ENCODE measurements at regions not wholly inside any gene's neighbourhood (a gene's known extent, or its start where the extent isn't known, plus 50 kb on each side); places are given as distances from the start of the nearest gene placed in this dataset.
A peak's percentile ranks its signal among the peaks of the same experiment; 100 is the strongest.

DNA sequence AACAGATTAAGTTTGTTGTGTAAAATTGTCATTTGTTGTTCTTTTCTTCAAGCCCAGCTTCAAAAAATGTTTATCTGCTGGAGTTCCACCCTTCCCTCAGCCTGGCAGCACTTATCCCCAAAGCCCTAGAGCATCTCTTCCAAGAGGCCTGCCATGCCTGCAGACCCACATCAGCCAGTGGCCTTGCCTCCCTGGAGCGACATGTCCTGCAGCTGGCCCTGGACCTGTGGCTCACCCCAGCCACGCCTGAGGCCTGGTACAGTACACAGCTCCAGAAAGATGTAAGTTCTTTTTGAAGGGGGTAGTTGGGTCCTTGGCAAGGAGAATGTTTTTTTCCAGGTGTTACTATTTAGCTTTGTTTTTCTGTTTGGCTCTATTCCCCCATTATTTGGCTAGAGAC is 124.8 kb downstream of the CD164 start:
- TF ChIP-seq POLR2A (IDR thresholded peaks at IDR 0.05) (no peak), CTCF (IDR thresholded peaks at IDR 0.05) (no peak), EP300 (IDR thresholded peaks at IDR 0.05) (no peak)
- no peaks in the 10 kb centered on the region for H3K36me3 ChIP-seq
- no peak overlapping the region for H3K27ac ChIP-seq
- DNase-seq (ENCODE audit: low spot score in 2 of 2): no peak
- peaks cover 0 to 16% (median 1%) of the 10 kb centered on the region in 4 donors for H3K4me1 ChIP-seq
- no peaks in the 10 kb centered on the region for H3K27me3 ChIP-seq
- H3K4me3 ChIP-seq: no peak overlapping the region
- 66 to 86% methylated on average over 2 of the region's 2 CpGs for WGBS, 2 donors
- H3K9me3 ChIP-seq: no peaks in the 10 kb centered on the region

GRCh38 chr6:109255946-109256640 is 126.2 kb downstream of the CD164 start:
- DNase-seq (ENCODE audit: low spot score in 2 of 2): no peak
- no peaks in the 10 kb centered on the region for H3K27me3 ChIP-seq
- no peaks in the 10 kb centered on the region for H3K36me3 ChIP-seq
- WGBS, 2 donors: 56 to 64% methylated on average over 4 of the region's 4 CpGs
- peak overlapping the region in 1 of 4 donors; percentile 10 for H3K27ac ChIP-seq
- H3K4me3 ChIP-seq: no peak overlapping the region
- H3K9me3 ChIP-seq: no peaks in the 10 kb centered on the region
- TF ChIP-seq EP300 (IDR thresholded peaks at IDR 0.05): no peak
- H3K4me1 ChIP-seq: peaks cover 0 to 20% (median 2%) of the 10 kb centered on the region in 4 donors

- H3K4me3 ChIP-seq: no peak overlapping the region
- 84 to 89% methylated on average over 5 of the region's 5 CpGs for WGBS, 2 donors
- no peak for TF ChIP-seq CTCF (IDR thresholded peaks at IDR 0.05)
- no peak for TF ChIP-seq EP300 (IDR thresholded peaks at IDR 0.05)
- no peak for TF ChIP-seq POLR2A (IDR thresholded peaks at IDR 0.05)
- H3K4me1 ChIP-seq: peaks cover 0 to 20% (median 2%) of the 10 kb centered on the region in 4 donors
- DNase-seq (ENCODE audit: low spot score in 2 of 2): no peak
- H3K36me3 ChIP-seq: no peaks in the 10 kb centered on the region
- H3K27ac ChIP-seq: no peak overlapping the region
- no peaks in the 10 kb centered on the region for H3K27me3 ChIP-seq
- H3K9me3 ChIP-seq: no peaks in the 10 kb centered on the region
These were observed 127.2 kb downstream of the CD164 start for GRCh38 chr6:109255087-109255486.

- no peak overlapping the region for H3K4me3 ChIP-seq
- H3K27me3 ChIP-seq: no peaks in the 10 kb centered on the region
- H3K4me1 ChIP-seq: peaks cover 0 to 20% (median 2%) of the 10 kb centered on the region in 4 donors
- no peak for TF ChIP-seq POLR2A (IDR thresholded peaks at IDR 0.05)
- TF ChIP-seq CTCF (IDR thresholded peaks at IDR 0.05): no peak
- TF ChIP-seq EP300 (IDR thresholded peaks at IDR 0.05): no peak
- DNase-seq (ENCODE audit: low spot score in 2 of 2): no peak
- peak overlapping the region in 1 of 4 donors; percentile 8 for H3K27ac ChIP-seq
- no peaks in the 10 kb centered on the region for H3K36me3 ChIP-seq
- H3K9me3 ChIP-seq: no peaks in the 10 kb centered on the region
These were observed 128.9 kb downstream of the CD164 start for GRCh38 chr6:109253366-109253765.

GRCh38 chr6:109252261-109253041 is 129.8 kb downstream of the CD164 start:
- Histone ChIP-seq H3K27ac (peak overlapping the region in 1 of 4 donors; percentile 8), H3K36me3 (no peaks in the 10 kb centered on the region), H3K27me3 (no peaks in the 10 kb centered on the region), H3K4me3 (no peak overlapping the region), H3K9me3 (no peaks in the 10 kb centered on the region), H3K4me1 (peaks cover 0 to 20% (median 2%) of the 10 kb centered on the region in 4 donors)
- DNase-seq (ENCODE audit: low spot score in 2 of 2): peak in 1 of 2 donors; percentile 39
- WGBS, 2 donors: 29 to 43% methylated on average over 3 of the region's 3 CpGs
- TF ChIP-seq EP300 (IDR thresholded peaks at IDR 0.05): peak in 1 of 2 donors; percentile 47
- no peak for TF ChIP-seq CTCF (IDR thresholded peaks at IDR 0.05)
- TF ChIP-seq POLR2A (IDR thresholded peaks at IDR 0.05): no peak

Measured in tibial nerve (tissue), 4 donors.